GM18873 (cell line): ENCODE measurements at regions not wholly inside any gene's neighbourhood (a gene's known extent, or its start where the extent isn't known, plus 50 kb on each side); places are given as distances from the start of the nearest gene placed in this dataset.

Source experiments
- ATAC-seq: cut with Tn5 transposase; IDR thresholded peaks from one replicate; pipeline ENCODE4 v1.9.1; 2021; ENCODE audit warnings: mild to moderate bottlenecking, moderate library complexity, moderate number of reproducible peaks; ENCODE audit not compliant: unreplicated experiment, low FRiP score

DNA sequence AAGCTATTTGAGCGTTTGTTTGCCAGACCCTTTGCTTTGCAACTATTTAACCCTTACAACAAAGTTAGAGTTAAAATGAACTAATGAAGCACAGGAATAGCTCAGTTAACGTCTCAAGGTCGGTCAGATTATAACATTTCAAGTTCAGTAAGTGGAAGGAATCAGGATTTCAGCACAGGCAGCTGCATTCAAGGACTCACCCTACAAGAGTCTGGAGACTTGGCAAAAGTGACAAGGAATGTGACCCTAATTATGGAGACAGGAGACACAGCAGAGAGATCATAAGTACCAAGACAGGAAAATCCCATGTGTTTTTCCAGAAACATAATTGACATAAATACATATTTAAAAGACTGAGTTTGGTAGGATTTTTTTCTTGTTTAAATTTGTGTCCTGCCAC, 1481.7 kb downstream of the TECRL start:
- ATAC-seq: no peak

DNA sequence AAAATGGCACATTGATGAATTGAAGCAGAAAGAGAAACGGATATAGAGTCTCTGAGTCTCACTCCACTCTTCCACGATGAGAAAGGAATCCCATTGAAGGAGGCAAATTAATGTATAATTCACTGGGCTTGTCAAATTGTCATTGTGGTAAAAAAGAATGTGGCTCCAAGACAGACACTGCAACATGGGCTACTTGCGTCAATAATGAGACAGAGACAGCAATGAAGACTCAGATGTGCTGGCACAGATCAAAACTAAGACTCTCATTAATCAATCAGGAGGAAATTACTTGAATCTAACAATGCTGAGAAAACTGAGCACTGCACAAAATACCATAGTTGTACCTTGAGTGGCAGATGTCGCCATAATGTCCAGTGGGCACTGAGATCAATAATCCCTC, 1485.5 kb downstream of the TECRL start:
- no peak for ATAC-seq

DNA sequence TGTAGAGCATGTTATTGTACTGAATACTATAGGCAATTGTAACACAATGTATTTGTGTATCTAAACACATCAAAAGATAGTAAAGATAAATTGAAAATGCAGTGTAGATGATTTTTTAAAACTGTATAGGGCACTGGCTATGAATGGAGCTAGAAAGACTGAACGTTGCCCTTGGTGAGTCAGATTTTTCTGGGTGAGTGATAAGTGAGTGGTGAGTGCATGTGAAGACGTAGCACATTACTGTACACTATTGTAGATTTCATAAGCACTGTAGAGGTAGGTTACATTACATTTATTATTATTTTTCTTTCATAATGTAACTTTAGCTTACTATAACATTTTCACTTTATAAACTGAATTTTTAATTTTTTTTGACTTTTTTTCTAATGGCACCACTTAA, 1491.6 kb downstream of the TECRL start:
- no peak for ATAC-seq

DNA sequence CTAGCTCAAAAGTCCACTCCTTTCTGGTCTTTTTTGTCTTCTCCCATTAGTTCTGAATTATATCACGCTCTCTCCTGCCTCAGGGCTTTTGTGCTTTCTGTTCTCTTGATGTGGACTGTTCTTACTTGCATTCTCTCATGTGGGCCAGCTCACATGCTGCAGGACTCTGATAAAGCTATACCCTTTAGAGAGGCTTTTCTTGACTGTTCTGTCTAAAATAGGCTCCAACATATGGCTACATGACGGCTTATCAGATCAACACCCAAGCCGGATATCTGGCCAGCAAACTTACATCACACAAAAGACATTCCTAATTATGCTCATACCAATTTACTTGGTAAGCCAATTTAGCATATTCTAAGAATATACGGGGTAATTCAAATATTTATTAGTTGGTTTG, 1494.5 kb downstream of the TECRL start:
- no peak for ATAC-seq

DNA sequence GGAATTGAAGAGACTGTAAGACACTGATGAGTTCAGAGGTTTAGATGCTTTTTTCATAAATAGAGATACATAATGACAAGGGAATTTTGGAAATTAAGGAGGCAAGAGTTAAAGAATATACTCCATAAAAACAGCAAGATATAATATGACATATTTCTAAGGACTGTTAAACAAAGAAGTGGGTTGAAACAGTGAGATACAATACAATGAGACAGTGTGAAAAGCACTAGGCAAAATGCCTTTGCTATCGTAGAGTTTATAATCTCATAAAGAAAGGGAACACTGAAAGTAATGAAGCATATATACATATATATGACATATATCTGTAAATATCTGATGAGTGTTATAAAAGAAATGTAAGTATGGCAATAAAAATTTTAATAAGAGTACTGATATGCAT, 1496.2 kb downstream of the TECRL start:
- ATAC-seq: no peak

DNA sequence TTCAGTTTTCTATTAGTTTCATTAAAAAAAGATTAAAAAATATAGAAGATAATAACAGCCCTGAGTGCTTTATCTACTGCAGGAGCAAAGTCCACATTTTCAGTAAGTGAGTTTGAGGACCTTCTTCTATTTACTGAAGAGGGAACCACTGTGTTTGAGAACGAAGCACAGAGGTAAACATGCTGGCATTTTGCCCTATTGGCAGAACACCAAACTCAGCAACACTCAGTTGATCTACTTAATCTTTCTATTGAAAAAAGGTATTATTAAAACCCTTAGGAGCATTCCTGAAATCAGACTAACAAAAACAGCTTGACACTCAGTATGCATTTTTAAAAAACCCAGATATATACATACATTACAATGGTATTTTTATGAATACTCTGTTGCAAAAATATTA, 1496.7 kb downstream of the TECRL start:
- ATAC-seq: no peak

DNA sequence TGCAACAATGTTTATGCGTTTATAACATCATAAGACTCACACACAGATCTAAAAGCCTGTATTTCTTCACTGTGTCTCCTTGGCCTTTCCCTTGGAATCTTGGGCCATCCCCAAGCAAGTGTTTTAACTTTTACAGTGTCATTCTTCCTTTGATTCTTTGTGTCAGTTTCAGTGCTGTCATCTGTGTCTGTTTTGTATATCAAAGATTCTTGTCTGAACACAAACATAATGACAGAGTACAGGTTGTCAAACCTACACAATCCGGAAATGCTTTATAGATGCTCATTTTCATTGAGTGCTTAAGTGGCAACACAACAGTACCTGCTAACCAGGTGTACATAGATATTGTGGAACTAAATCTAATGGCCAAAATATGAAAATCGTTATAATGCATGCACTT, 1500.0 kb downstream of the TECRL start:
- ATAC-seq: no peak

DNA sequence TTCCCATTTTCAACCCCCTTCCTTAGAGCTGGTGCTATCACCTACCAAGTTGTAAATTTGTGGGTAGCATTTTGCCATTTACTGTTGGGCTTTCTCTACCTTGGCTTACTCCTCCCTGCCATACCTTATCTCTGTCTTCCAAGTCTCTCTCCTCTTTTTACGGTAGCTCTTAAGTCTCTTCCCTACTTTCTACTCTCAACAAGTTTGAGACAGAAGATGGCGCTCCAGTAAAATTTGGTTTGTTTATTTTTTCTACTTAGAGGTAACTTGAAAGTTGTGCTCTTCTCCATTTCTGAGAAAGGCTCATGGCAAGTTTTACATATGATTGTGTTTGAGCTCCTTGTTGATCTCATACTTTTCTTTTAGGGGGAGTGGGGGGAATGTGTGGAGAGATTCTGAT, 1508.1 kb downstream of the TECRL start:
- no peak for ATAC-seq

DNA sequence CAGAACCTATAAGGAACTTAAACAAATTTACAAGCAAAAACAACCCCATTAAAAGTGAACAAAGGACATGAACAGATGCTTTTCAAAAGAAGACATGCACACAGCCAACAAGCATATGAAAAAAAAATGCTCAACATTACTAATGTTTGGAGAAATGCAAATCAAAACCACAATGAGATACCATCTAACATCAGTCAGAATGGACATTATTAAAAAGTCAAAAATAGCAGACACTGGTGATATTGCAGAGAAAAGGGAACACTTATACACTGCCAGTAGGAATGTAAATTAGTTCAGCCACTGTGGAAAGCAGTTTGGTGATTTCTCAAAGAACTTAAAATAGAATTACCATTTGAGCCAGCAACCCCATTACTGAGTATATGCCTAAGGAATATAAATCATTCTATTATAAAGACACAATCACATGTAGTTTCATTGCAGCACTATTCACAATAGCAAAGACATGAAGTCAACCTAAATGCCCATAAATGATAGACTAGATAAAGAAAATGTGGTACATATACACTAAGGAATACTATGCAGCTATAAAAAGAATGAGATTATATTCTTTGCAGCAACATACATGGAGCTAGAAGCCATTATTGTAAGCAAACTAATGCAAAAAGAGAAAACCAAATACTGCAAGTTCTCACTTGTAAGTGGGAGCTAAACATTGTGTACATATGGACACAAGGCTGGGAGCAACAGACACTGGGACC, 1509.4 kb downstream of the TECRL start:
- ATAC-seq: no peak

DNA sequence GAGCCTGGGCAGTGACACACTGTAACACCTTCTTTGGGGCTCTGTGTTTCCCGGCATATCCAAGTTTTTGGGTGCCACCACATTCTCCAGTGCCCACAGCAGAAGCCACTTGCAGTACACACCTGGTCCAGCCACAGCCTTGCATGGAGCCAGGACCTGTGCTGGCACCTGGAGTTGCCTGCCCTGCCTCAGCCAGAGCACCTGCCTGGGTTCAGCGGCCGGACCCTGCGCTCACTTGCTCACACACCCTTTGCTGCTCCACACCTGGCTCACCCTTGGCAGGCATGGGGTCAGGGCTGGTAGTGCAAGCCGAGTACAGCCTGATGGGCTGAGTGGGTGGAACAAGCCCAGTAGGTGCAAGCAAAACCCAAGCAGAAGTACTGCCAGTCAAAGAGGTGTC, 1511.1 kb downstream of the TECRL start:
- ATAC-seq: no peak

DNA sequence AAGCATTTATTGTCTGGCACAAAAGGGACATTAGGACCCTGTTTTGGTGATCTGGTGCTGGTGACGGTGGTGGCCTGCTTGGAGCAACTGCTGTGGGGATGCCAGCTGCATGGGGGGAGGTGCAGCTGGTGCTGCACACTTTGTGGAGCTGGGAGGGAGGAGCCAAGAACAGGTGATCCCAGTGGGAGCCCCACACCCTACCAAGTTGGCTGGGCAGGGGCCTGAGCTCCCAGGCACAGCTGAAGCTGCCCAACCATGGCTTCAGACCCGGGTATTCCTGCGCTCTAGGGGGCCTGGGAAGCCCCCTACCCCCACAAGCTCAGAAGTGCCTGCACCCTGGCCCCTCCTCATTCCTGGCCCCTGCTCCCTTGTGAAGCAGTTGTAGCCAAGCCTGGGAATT, 1512.5 kb downstream of the TECRL start:
- no peak for ATAC-seq

DNA sequence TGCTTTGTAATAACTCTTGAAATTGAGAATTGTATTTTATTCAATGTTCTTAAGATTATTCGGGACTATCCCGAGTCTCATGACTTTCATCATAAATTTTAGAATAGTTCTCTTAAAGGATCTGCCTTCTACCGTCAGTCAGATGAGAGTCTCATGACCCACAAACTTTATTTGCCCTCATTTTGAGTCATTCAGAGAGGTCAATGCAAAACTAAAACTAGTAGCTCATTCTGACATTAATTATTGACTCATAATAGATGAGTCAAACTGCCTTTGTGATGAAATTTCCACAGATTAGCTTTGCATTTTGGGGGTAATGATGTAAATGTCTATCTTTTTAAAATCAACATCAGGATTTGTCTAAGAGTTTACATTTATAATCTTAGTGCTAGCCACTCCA, 1527.3 kb downstream of the TECRL start:
- ATAC-seq: no peak

DNA sequence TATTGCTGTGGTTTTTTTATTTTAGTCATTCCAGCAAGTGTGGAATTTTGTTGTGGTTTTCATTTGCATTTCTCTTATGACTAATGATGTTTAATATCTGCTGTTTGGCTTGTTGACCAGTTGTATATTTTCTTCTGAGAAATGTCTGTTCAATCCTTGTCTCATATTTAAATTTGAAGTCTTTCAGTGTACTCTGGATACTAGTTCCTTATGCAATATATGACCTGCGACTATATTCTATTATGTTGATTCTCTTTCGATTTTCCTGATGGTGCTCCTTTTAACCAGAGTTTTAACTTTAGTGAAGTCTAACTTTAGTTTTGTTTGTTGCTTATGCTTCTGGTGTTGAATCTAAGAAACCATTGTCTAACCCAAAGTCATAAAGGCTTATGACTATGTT, 1528.0 kb downstream of the TECRL start:
- ATAC-seq: no peak

DNA sequence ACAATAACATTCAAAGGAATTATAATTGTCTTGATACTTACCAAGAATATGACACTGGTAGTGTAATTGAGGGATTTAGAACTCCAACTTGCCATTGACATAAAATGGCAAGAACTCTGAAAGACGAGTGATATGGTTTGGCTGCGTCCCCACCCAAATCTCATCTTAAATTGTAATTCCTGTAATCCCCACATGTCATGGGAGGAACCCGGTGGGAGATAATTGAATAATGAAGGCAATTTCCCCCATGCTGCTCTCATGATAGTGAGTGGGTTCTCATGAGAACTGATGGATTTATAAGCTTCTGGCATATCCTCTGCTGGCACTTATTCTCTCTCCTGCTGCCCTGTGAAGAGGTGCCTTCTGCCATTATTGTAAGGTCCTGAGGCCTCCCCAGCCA, 1536.4 kb downstream of the TECRL start:
- ATAC-seq: no peak

DNA sequence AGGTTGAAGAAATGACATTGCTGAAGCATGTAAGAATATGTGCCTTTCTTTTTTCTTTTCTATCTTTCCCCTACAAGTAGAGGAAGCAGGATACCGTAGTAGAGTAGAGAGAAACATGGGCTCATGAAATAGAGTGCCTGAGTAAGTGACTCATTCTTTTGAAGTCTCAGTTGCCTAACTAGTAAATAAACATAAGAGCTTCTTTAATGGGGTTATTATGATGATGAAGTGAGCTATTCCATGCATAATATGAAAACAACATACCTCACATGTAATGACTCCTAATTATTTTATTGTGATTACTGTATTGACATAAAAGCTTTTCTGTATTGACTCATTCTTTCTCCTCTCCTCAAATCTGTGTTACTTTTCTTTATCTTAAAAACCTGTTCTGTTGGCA, 1538.2 kb downstream of the TECRL start:
- ATAC-seq: no peak

DNA sequence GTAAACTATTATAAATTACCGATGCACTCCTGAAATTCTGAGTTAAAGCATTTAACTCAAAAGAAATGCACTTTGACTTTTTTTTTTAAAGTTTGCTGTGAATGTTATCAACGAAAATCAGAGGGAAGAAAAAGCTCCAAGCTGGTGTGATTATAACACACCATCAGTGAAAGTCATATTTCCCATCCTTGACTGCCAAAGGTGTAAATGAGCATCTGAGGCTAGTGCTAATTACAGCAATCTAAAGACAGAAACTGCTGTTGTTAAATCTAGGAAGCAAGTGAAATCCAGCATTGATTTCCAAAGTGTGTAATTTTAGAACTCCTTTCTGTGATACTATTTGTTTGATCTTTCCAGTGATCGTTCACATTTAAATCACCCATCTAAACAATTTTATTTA, 1538.8 kb downstream of the TECRL start:
- no peak for ATAC-seq

DNA sequence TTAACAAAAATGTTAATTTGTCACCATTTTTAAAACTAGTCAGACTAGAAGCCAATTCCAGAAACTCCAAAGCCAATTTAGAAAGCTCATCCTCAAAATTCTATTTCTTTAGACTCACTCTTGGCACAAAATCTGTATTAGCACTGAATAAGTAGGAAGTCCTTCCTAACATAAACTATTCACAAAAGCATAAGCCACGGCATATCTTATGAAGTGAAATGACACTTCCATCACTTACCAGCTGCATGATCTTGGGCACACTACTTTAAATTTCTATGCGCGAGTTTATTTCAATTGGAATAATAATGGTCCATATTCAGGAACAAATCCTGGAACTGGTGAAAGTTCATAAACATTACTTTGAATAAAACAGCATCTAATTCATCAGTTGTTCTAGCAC, 1544.0 kb downstream of the TECRL start:
- ATAC-seq: no peak

DNA sequence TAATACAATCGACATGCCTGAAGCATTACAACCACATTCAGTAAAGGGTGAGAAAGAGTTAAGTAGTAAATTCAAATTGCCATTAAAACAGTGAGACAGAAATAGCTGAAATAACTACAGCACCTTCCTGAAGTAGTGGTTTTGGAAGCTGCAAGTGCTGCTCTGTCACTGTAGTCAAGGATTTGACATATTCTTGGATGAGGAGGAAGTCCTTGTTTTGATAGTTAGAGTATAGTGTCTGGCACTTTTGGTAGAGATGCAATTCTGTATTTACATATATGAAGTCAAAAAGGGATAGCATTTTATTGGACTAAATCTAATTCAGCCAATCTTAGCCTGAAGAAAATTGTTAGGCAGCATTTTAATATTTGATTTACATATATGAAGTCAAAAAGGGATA, 1559.6 kb downstream of the TECRL start:
- no peak for ATAC-seq

DNA sequence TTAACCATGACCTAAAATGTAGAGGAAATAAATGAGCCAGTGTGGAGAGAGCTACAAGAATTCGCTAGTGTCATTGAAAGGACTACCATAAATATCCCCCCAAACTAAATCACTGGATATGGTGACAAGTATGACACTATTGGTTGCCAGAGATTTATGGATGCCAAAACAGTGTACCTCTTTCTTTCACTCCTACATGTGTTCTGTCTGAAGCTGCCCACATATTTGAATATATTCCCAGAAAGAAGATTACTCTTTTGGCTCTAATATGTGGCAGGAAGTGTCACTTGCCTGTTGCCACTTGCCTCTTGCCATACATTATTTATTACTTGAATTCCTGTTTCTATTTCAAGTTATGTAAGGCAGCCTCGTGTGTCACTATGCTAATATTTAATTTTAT, 1573.6 kb downstream of the TECRL start:
- ATAC-seq: no peak

DNA sequence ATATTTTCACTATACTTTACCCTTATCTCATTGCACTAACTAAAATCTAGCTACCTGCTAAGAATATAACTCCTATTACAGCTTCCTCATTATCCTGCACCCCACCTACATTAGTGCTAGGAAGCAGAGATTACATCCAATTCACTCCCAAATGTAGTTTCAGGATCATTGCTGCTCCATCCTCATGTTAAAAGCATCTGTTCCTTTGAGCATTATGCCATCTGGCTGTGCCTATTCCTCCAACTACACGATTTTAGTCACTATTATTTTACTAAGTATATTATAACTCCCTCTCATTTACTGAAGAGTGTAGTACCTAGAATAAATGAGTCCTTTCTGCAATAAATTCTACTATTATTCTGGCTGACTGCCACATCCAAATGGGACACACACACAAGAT, 1586.9 kb downstream of the TECRL start:
- no peak for ATAC-seq

DNA sequence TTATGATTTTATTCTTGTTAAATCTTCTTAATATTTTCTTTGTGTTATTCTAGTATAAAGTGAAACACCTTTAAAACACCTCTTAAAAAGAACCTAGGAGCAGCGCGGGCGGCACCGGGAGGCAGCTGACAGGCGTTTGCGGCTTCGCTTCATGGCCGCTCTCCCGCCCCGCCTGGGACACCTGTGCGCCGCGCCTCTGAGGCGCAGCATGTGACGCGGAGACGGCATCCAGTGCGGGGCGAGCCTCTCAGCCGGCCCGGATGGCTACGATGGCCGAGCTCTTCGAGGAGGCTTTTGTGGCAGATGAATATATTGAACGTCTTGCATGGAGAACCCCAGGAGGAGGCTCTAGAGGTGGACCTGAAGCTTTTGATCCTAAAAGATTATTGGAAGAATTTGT, 1592.7 kb downstream of the TECRL start:
- ATAC-seq: no peak

DNA sequence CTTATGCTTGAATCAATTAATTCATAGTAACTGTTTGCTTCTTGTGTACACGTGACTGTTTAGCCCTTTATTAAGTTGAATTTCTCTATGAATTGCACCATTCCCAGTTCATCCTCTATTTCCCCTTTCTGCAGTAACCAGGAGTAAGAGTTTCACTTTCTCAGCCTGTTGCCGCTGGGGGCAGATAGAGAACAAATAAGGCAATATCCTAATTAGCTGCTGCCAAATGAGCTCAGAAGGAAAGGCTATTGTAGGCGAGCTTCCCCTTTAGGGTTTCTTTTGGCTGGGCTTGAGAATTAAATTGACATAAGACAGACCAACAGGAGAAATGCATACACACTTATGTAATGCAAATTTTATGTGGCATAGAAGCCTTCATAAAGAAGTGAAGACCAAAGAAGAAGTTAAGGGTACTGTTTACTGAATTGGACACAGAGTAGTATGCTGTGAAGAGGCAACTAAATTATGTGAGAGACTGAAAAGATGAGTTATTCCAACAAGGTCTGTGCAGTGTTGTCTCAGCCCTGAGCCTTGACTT, 1594.7 kb downstream of the TECRL start:
- no peak for ATAC-seq

DNA sequence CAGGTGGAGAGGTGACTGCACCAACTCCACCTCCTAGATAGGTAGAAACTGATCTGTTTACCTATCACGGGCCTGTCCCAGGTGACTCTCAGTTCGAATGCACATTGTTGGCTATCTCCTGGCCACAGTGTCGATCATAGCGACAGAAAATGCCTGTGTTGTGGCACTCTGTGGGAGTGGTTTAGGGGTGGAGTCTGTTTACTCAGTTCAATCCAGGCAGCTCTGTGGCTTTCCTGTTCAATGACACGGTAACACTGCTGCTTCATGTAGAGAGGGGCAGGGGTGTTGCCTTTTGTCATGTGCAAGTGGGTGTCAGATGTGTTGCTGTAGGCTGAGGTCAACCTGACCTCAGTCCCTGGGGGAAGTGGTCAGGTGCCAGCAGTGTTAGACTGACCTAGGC, 1602.4 kb downstream of the TECRL start:
- no peak for ATAC-seq
